Liver (tissue), 8 donors: ENCODE measurements at regions not wholly inside any gene's neighbourhood (a gene's known extent, or its start where the extent isn't known, plus 50 kb on each side); places are given as distances from the start of the nearest gene placed in this dataset.

Source experiments
- DNase-seq: peaks from one replicate; pipeline ENCODE4 v3.0.0-alpha.2; 2017; ENCODE audit warnings: low spot score
- H3K27ac ChIP-seq, 2 donors: one replicate each; pipeline ENCODE4 v1.7.0; 2013; ENCODE audit warnings: inconsistent platforms in 2 of 2, low read length in 2 of 2, control low read depth in 1 of 2, low read depth in 1 of 2, mild to moderate bottlenecking in 1 of 2
- H3K27me3 ChIP-seq, 4 donors: one replicate each; pipeline versions ENCODE4 v1.6.1 to v1.7.0; 2013; ENCODE audit warnings: low read length in 3 of 4, inconsistent platforms in 1 of 4, mild to moderate bottlenecking in 1 of 4, moderate library complexity in 1 of 4; ENCODE audit not compliant: control insufficient read depth in 4 of 4, insufficient read depth in 4 of 4
- H3K36me3 ChIP-seq, 4 donors: one replicate each; pipeline versions ENCODE4 v1.6.1 to v1.7.0; 2013; ENCODE audit warnings: low read length in 3 of 4, mild to moderate bottlenecking in 3 of 4, low read depth in 1 of 4, moderate library complexity in 1 of 4; ENCODE audit not compliant: control insufficient read depth in 4 of 4, insufficient read depth in 3 of 4
- H3K4me1 ChIP-seq, 4 donors: one replicate each; pipeline versions ENCODE4 v1.6.1 to v1.7.0; 2013; ENCODE audit warnings: low read length in 3 of 4, mild to moderate bottlenecking in 3 of 4, moderate library complexity in 1 of 4; ENCODE audit not compliant: control insufficient read depth in 4 of 4, insufficient read depth in 4 of 4
- H3K4me3 ChIP-seq, 3 donors: one replicate each; pipeline versions ENCODE4 v1.6.1 to v1.7.0; 2013; ENCODE audit warnings: low read length in 3 of 3, control low read depth in 1 of 3, low read depth in 1 of 3, mild to moderate bottlenecking in 1 of 3
- H3K9ac ChIP-seq, 2 donors: one replicate each; pipeline ENCODE4 v1.7.0; 2013; ENCODE audit warnings: low read length in 2 of 2, mild to moderate bottlenecking in 2 of 2, moderate library complexity in 2 of 2, control low read depth in 1 of 2, low read depth in 1 of 2
- H3K9me3 ChIP-seq, 4 donors: one replicate each; pipeline versions ENCODE4 v1.6.1 to v1.7.0; 2013; ENCODE audit warnings: low read length in 3 of 4; ENCODE audit not compliant: control insufficient read depth in 4 of 4
- ATF3 ChIP-seq: IDR thresholded peaks from 2 replicates; pipeline ENCODE4 v1.6.1; 2016; ENCODE audit warnings: antibody characterized with exemption
- CTCF ChIP-seq: fragments of 150-350 bp; IDR thresholded peaks from 2 replicates; pipeline ENCODE4 v1.5.1; 2017; ENCODE audit warnings: improper control_type of control experiment, low read depth, low read length; ENCODE audit not compliant: missing input control
- EGR1 ChIP-seq, 2 donors: IDR thresholded peaks; 2 replicates each; pipeline ENCODE4 v1.6.1; 2016 to 2018; ENCODE audit warnings: antibody characterized with exemption in 2 of 2, low read depth in 2 of 2
- FOXA1 ChIP-seq: IDR thresholded peaks from 2 replicates; pipeline ENCODE4 v1.6.1; 2016; ENCODE audit warnings: antibody characterized with exemption
- FOXA2 ChIP-seq: IDR thresholded peaks from 2 replicates; pipeline ENCODE4 v1.6.1; 2016; ENCODE audit warnings: antibody characterized with exemption
- GABPA ChIP-seq, 2 donors: IDR thresholded peaks in 1 of 2; conservative IDR thresholded peaks in 1 of 2; 2 replicates each; pipeline ENCODE4 v1.6.1; 2016; ENCODE audit warnings: antibody characterized with exemption in 2 of 2, mild to moderate bottlenecking in 1 of 2, moderate library complexity in 1 of 2
- HNF4A ChIP-seq, 2 donors: conservative IDR thresholded peaks; 2 replicates each; pipeline ENCODE4 v1.6.1; 2016; ENCODE audit warnings: antibody characterized with exemption in 2 of 2, mild to moderate bottlenecking in 2 of 2
- HNF4G ChIP-seq: IDR thresholded peaks from 2 replicates; pipeline ENCODE4 v1.6.1; 2016; ENCODE audit warnings: antibody characterized with exemption
- JUND ChIP-seq, 2 donors: IDR thresholded peaks; 2 replicates each; pipeline ENCODE4 v1.6.1; 2016; ENCODE audit warnings: antibody characterized with exemption in 2 of 2
- MAX ChIP-seq: IDR thresholded peaks from 2 replicates; pipeline ENCODE4 v1.6.1; 2016; ENCODE audit warnings: antibody characterized with exemption
- NR2F2 ChIP-seq: IDR thresholded peaks from 2 replicates; pipeline ENCODE4 v1.6.1; 2016; ENCODE audit warnings: antibody characterized with exemption
- REST ChIP-seq: IDR thresholded peaks from 2 replicates; pipeline ENCODE4 v1.6.1; 2016; ENCODE audit warnings: antibody characterized with exemption, mild to moderate bottlenecking
- SP1 ChIP-seq: IDR thresholded peaks from 2 replicates; pipeline ENCODE4 v1.6.1; 2018; ENCODE audit warnings: antibody characterized with exemption, mild to moderate bottlenecking
- TAF1 ChIP-seq: conservative IDR thresholded peaks from 2 replicates; pipeline ENCODE4 v1.6.1; 2016; ENCODE audit warnings: antibody characterized with exemption, mild to moderate bottlenecking
- YY1 ChIP-seq: IDR thresholded peaks from 2 replicates; pipeline ENCODE4 v1.6.1; 2016; ENCODE audit warnings: antibody characterized with exemption, mild to moderate bottlenecking
- WGBS: extraction: QIAGEN DNeasy Blood & Tissue Kit; methylation state at CpG from one replicate; pipeline ENCODE4 v1.1.7; 2013; 5-methylcytosine and 5-hydroxymethylcytosine counted together
- donor health status: healthy.
- donor health status: healthy.
- donor health status: healthy.
- donor health status: healthy.
- donor health status: healthy.

- Histone ChIP-seq H3K4me1 (no peaks in the 10 kb centered on the region), H3K4me3 (no peak overlapping the region), H3K27me3 (no peaks in the 10 kb centered on the region), H3K9ac (no peak overlapping the region), H3K27ac (no peak overlapping the region), H3K36me3 (no peaks in the 10 kb centered on the region), H3K9me3 (no peaks in the 10 kb centered on the region)
- no peak for DNase-seq
- TF ChIP-seq GABPA (IDR thresholded peaks at IDR 0.05 in 1 of 2, conservative IDR thresholded peaks at IDR 0.05 in 1 of 2), result no peak
Measured at GRCh38 chr2:38201784-38202183, 125.8 kb upstream of the CYP1B1 start.

DNA sequence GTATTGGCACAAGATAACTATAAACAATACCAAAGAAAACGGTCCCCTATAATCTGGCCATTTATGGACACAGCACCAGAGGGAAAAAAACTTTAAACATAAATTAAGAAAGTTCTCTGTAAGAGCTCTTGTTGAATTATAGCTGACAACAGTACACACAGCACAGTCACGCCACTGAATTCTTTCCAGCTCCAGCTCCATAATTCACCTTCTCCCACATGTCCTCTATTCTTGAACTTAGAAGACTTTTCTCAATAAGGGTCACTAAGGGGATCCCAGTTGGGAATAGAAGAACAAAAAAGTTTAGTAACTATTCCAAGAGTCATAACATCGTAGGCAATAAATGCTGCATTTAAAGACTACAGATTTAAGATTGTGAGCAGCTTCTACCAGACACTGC, 124.6 kb upstream of the CYP1B1 start:
- 91% methylated on average over 3 of the region's 3 CpGs for WGBS
- Histone ChIP-seq H3K9ac (no peak overlapping the region), H3K9me3 (no peaks in the 10 kb centered on the region), H3K36me3 (no peaks in the 10 kb centered on the region), H3K27ac (no peak overlapping the region), H3K4me1 (no peaks in the 10 kb centered on the region), H3K27me3 (no peaks in the 10 kb centered on the region), H3K4me3 (no peak overlapping the region)
- no peak for DNase-seq
- TF ChIP-seq HNF4A (conservative IDR thresholded peaks at IDR 0.05) (no peak), CTCF (no peak), NR2F2 (no peak), SP1 (no peak), ATF3 (no peak), EGR1 (IDR thresholded peaks at IDR 0.05; ENCODE audit: low read depth in 2 of 2) (no peak), FOXA1 (no peak), FOXA2 (no peak), JUND (IDR thresholded peaks at IDR 0.05) (no peak), GABPA (IDR thresholded peaks at IDR 0.05 in 1 of 2, conservative IDR thresholded peaks at IDR 0.05 in 1 of 2) (no peak), YY1 (no peak), HNF4G (no peak), TAF1 (no peak)

DNA sequence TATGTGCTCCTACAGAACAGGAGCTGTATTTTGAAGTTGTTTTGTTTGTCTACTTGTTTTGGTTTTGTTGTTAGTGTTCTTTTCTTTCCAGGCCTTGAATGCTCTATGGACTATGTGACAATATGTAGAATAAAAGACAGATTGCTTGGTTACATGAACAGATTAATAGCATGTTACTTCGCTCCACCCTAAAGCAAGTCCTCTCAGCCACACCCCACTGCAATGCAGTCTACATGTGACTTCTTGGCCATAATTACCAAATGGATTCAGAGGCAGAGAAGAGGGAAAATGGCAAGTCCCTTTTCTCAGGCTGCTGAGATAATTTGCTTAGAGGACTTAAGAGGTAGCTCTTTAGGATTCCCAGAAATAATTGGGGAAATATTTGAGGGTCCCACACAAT, 123.2 kb upstream of the CYP1B1 start:
- H3K27me3 ChIP-seq, result no peaks in the 10 kb centered on the region
- H3K9me3 ChIP-seq, result no peaks in the 10 kb centered on the region
- no peak overlapping the region for H3K9ac ChIP-seq
- no peak for TF ChIP-seq HNF4A (conservative IDR thresholded peaks at IDR 0.05)
- TF ChIP-seq NR2F2, result no peak
- TF ChIP-seq REST, result no peak
- no peak for TF ChIP-seq HNF4G
- TF ChIP-seq MAX, result no peak
- no peak for TF ChIP-seq GABPA (IDR thresholded peaks at IDR 0.05 in 1 of 2, conservative IDR thresholded peaks at IDR 0.05 in 1 of 2)
- H3K27ac ChIP-seq, result no peak overlapping the region
- 90% methylated on average over 1 of the region's 1 CpG for WGBS
- DNase-seq, result no peak
- no peaks in the 10 kb centered on the region for H3K36me3 ChIP-seq
- H3K4me3 ChIP-seq, result no peak overlapping the region
- no peaks in the 10 kb centered on the region for H3K4me1 ChIP-seq
